GM12892 (cell line): ENCODE measurements at regions not wholly inside any gene's neighbourhood (a gene's known extent, or its start where the extent isn't known, plus 50 kb on each side); places are given as distances from the start of the nearest gene placed in this dataset.

Experiments
- POLR2A ChIP-seq: IDR thresholded peaks from 2 replicates; pipeline ENCODE4 v1.6.1; 2011; ENCODE audit warnings: low read depth, low read length, control low read depth
- POLR2AphosphoS5 ChIP-seq: IDR thresholded peaks from 2 replicates; pipeline ENCODE4 v1.6.1; 2011; ENCODE audit warnings: low read depth, low read length, control low read depth

GRCh38 chr1:192905049-192905448 lies 96.2 kb downstream of the RGS2 start:
- TF ChIP-seq POLR2A (no peak), POLR2AphosphoS5 (no peak)
